KMS-11 (cell line): ENCODE measurements at regions not wholly inside any gene's neighbourhood (a gene's known extent, or its start where the extent isn't known, plus 50 kb on each side); places are given as distances from the start of the nearest gene placed in this dataset.

ENCODE experiments used
- H2AFZ ChIP-seq: fragments of 200-600 bp; sonication (generic); 2 replicates; pipeline ENCODE4 v1.6.1; 2016; ENCODE audit warnings: antibody characterized with exemption, mixed run types, low read depth
- H3K27ac ChIP-seq: fragments of 200-600 bp; sonication (generic); 2 replicates; pipeline ENCODE4 v1.6.1; 2016; ENCODE audit warnings: mild to moderate bottlenecking, mixed run types
- H3K27me3 ChIP-seq: fragments of 200-600 bp; sonication (generic); 2 replicates; pipeline ENCODE4 v1.6.1; 2017; ENCODE audit warnings: mild to moderate bottlenecking, low read depth, mixed run types, moderate library complexity; ENCODE audit not compliant: insufficient read depth
- H3K36me3 ChIP-seq: fragments of 200-600 bp; sonication (generic); 2 replicates; pipeline ENCODE4 v1.6.1; 2017; ENCODE audit warnings: mild to moderate bottlenecking, mixed run types; ENCODE audit not compliant: insufficient read depth
- H3K4me1 ChIP-seq: fragments of 200-600 bp; sonication (generic); 2 replicates; pipeline ENCODE4 v1.6.1; 2016; ENCODE audit warnings: mild to moderate bottlenecking, low read depth, mixed run types; ENCODE audit not compliant: poor library complexity, severe bottlenecking
- H3K4me2 ChIP-seq: fragments of 200-600 bp; sonication (generic); 2 replicates; pipeline ENCODE4 v1.7.0; 2016; ENCODE audit warnings: mild to moderate bottlenecking, mixed run types
- H3K4me3 ChIP-seq: fragments of 200-600 bp; sonication (generic); IDR thresholded peaks from 2 replicates; pipeline ENCODE4 v1.6.1; 2017; ENCODE audit warnings: low read depth, low read length, mixed read lengths; ENCODE audit not compliant: insufficient read depth
- H3K79me2 ChIP-seq: fragments of 200-600 bp; sonication (generic); 2 replicates; pipeline ENCODE4 v1.6.1; 2016; ENCODE audit warnings: low read depth, mixed run types; ENCODE audit not compliant: insufficient read depth
- H3K9ac ChIP-seq: fragments of 200-600 bp; sonication (generic); 2 replicates; pipeline ENCODE4 v1.6.1; 2016; ENCODE audit warnings: mild to moderate bottlenecking, mixed run types
- H4K20me1 ChIP-seq: fragments of 200-600 bp; sonication (generic); 2 replicates; pipeline ENCODE4 v1.6.1; 2016; ENCODE audit warnings: mild to moderate bottlenecking, mixed run types; ENCODE audit not compliant: insufficient read depth
- TF ChIP-seq, protein P1 (sequence below): fragments of 200-600 bp; sonication (generic); conservative IDR thresholded peaks from 2 replicates; pipeline ENCODE4 v1.6.1; 2017; ENCODE audit warnings: low read depth, mild to moderate bottlenecking, antibody characterized with exemption, low read length, moderate library complexity, mixed read lengths

DNA sequence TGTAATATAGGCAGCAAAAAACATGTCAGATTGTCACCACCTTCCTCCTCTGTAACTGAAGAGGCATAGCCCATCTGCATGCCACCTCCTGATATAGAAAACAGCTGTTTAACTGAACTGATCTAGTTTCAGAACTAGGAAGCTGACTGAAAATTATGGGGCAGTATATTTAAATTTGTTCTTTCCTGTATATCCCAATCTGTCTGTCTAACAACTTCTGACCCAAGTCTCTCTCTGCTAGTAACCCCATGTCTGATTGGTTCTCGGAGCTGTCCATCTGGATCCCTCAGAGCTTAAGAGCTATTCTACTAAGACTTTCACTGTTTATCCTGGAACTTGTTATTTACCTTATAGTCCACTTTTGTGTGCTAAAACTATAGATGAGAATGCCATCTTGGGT lies 68.2 kb upstream of the SLC35G4 start:
- TF ChIP-seq, protein P1, sequence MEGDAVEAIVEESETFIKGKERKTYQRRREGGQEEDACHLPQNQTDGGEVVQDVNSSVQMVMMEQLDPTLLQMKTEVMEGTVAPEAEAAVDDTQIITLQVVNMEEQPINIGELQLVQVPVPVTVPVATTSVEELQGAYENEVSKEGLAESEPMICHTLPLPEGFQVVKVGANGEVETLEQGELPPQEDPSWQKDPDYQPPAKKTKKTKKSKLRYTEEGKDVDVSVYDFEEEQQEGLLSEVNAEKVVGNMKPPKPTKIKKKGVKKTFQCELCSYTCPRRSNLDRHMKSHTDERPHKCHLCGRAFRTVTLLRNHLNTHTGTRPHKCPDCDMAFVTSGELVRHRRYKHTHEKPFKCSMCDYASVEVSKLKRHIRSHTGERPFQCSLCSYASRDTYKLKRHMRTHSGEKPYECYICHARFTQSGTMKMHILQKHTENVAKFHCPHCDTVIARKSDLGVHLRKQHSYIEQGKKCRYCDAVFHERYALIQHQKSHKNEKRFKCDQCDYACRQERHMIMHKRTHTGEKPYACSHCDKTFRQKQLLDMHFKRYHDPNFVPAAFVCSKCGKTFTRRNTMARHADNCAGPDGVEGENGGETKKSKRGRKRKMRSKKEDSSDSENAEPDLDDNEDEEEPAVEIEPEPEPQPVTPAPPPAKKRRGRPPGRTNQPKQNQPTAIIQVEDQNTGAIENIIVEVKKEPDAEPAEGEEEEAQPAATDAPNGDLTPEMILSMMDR = no peak

DNA sequence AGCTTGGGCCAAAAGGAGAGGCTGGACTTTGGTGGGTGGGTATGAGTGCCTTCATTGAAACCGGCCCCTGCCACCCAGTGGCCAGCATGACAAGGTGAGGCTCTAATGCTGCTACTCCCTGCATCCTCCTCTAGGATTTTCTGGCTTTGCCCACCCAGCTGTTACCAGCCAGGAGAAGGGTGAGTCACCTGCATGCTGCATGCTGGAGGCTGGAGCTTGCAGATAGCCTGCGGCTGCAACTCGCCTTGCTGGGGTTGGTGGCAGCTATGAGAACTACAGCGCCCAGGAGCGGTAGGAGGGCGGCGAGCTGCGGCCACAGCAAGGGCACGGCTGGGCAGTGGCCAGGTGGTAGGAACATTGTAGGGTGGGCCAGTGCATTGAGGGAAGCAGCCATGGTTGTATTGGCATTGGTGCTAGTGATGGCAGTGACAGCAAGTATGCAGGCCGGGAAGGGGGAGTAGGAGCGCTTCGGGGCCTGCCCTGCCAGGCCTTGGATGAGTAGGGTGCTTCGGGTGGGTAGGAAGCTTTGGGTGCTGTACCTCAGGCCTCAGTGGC lies 75.4 kb upstream of the SLC35G4 start:
- Histone ChIP-seq H3K4me1 (no peaks in the 10 kb centered on the region), H3K79me2 (no peaks in the 10 kb centered on the region), H4K20me1 (no peaks in the 10 kb centered on the region), H3K4me2 (no peak overlapping the region), H3K36me3 (no peaks in the 10 kb centered on the region), H3K27me3 (no peaks in the 10 kb centered on the region), H3K9ac (no peak overlapping the region), H2AFZ (no peak overlapping the region), H3K4me3 (no peak overlapping the region), H3K27ac (no peak overlapping the region)
- TF ChIP-seq, protein P1 = no peak

More for the DNA sequence above, 68.2 kb upstream of the SLC35G4 start:
- Histone ChIP-seq H3K4me3 (no peak overlapping the region), H4K20me1 (no peaks in the 10 kb centered on the region), H3K27ac (no peak overlapping the region), H3K79me2 (no peaks in the 10 kb centered on the region), H3K27me3 (no peaks in the 10 kb centered on the region), H3K4me1 (no peaks in the 10 kb centered on the region), H3K9ac (no peak overlapping the region), H3K4me2 (no peak overlapping the region), H3K36me3 (no peaks in the 10 kb centered on the region), H2AFZ (no peak overlapping the region)

DNA sequence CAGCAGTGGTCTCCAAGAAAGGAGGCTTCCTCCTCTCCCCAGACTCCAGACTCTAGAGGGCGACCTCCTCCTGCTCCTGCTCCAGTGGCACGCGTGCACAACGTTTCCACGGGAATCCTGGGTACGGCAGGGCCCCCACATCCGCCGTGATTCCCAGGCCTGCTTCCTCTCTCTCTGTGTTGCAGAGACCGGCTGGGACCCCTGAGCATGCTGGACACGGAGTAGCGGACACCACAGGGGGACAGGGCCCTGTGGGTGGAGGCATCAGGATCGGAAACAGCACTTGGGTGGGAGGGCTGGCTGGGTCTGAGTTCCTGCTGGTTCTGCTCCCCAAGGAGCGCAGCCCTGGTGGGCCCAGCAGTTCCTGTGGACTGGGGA lies 75.9 kb upstream of the SLC35G4 start:
- H3K27me3 ChIP-seq = no peaks in the 10 kb centered on the region
- no peaks in the 10 kb centered on the region for H3K4me1 ChIP-seq
- H2AFZ ChIP-seq = no peak overlapping the region
- no peak overlapping the region for H3K4me2 ChIP-seq
- no peak overlapping the region for H3K4me3 ChIP-seq
- no peak overlapping the region for H3K9ac ChIP-seq
- H3K36me3 ChIP-seq = no peaks in the 10 kb centered on the region
- H4K20me1 ChIP-seq = no peaks in the 10 kb centered on the region
- TF ChIP-seq, protein P1 = no peak
- no peaks in the 10 kb centered on the region for H3K79me2 ChIP-seq
- no peak overlapping the region for H3K27ac ChIP-seq

DNA sequence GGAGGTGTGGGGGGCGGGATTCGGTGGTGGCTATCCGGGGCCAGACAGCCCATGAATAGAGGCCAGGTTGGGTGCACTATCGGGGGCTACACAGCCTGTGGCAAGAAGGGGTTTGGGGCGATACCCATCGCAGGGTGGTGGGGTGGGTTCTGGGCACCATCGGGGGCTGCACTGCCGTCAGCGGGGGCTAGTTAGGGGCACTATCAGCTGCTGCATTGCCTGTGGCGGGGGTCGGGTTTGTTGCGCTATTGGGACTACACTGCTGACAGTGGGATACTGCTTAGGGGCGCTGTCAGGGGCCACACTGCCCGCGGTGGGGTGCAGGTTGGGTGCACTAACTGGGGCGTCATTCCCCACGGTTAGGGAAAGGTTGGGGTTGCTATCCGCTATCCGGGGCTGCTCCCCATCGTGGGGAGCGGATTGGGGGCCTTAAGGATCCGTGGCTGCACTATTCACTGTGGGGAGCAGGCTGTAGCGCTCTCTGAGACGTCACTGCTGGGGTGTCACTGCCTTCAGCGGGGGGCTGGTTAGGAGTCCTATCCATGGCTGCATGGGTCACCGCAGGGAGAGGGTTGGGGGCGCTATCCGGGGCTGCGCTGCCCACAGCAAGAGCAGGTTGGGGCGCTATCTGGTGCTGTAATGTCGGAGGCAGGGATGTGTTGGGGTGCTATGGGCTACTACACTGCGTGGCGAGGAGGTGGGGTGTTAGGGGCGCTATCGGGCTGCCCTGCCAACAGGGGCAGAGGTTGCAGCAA lies 76.5 kb upstream of the SLC35G4 start:
- H3K79me2 ChIP-seq = no peaks in the 10 kb centered on the region
- no peak overlapping the region for H2AFZ ChIP-seq
- no peak overlapping the region for H3K9ac ChIP-seq
- no peaks in the 10 kb centered on the region for H4K20me1 ChIP-seq
- H3K27ac ChIP-seq = no peak overlapping the region
- no peak overlapping the region for H3K4me3 ChIP-seq
- H3K36me3 ChIP-seq = no peaks in the 10 kb centered on the region
- H3K27me3 ChIP-seq = no peaks in the 10 kb centered on the region
- H3K4me1 ChIP-seq = no peaks in the 10 kb centered on the region
- H3K4me2 ChIP-seq = no peak overlapping the region
- TF ChIP-seq, protein P1 = no peak
